Tibial artery (tissue), 4 donors: ENCODE measurements at regions not wholly inside any gene's neighbourhood (a gene's known extent, or its start where the extent isn't known, plus 50 kb on each side); places are given as distances from the start of the nearest gene placed in this dataset.

ENCODE experiments used
- DNase-seq, 2 donors: peaks; one replicate each; pipeline ENCODE4 v3.0.0-alpha.2; 2019
- H3K27ac ChIP-seq, 2 donors: fragments of 200-600 bp; sonication (generic) in 1 of 2; 1 replicate in 1 of 2; 2 replicates in 1 of 2; pipeline ENCODE4 v1.5.1; 2018 to 2019; ENCODE audit warnings: mild to moderate bottlenecking in 1 of 2
- H3K27me3 ChIP-seq, 2 donors: fragments of 200-600 bp; sonication (generic) in 1 of 2; one replicate each; pipeline versions ENCODE4 v1.5.1 to v1.6.0; 2016 to 2019
- H3K36me3 ChIP-seq, 3 donors: fragments of 200-600 bp; sonication (generic) in 2 of 3; one replicate each; pipeline ENCODE4 v1.5.1; 2016 to 2019; ENCODE audit warnings: mild to moderate bottlenecking in 2 of 3
- H3K4me1 ChIP-seq, 4 donors: fragments of 200-600 bp; sonication (generic) in 2 of 4; 1 replicate in 3 of 4; 2 replicates in 1 of 4; pipeline ENCODE4 v1.5.1; 2016 to 2019
- H3K4me3 ChIP-seq, 2 donors: fragments of 200-600 bp; sonication (generic) in 1 of 2; 1 replicate in 1 of 2; 2 replicates in 1 of 2; pipeline ENCODE4 v1.5.1; 2018 to 2019; ENCODE audit warnings: mild to moderate bottlenecking in 2 of 2
- H3K9me3 ChIP-seq, 3 donors: fragments of 200-600 bp; sonication (generic) in 1 of 3; one replicate each; pipeline ENCODE4 v1.5.1; 2016 to 2019
- CTCF ChIP-seq, 2 experiments: fragments of 200-600 bp in 1 of 2; fragments of 450-650 bp in 1 of 2; IDR thresholded peaks; one replicate each; pipeline ENCODE4 v1.5.1; 2017 to 2019; ENCODE audit warnings: antibody characterized with exemption in 2 of 2, mild to moderate bottlenecking in 1 of 2, moderate library complexity in 1 of 2
- intact Hi-C: fragments of 100-400 bp; cut with DNase I; formaldehyde crosslinking; loops from one replicate; pipeline ENCODE4 v1.15.0; 2023; ENCODE audit warnings: low total_unique reads

- Histone ChIP-seq H3K4me1 (no peaks in the 10 kb centered on the region), H3K4me3 (no peak overlapping the region), H3K27ac (no peak overlapping the region), H3K36me3 (no peaks in the 10 kb centered on the region), H3K27me3 (no peaks in the 10 kb centered on the region), H3K9me3 (peaks cover 3% of the 10 kb centered on the region in 3 donors)
- no peak for TF ChIP-seq CTCF (IDR thresholded peaks at IDR 0.05)
- intact Hi-C loops: no loop called here
- DNase-seq: no peak
Observed at GRCh38 chr3:110478377-110479054, 593.1 kb upstream of the NECTIN3 start.

GRCh38 chr3:110479731-110480130 is 591.9 kb upstream of the NECTIN3 start:
- Histone ChIP-seq H3K4me1 (no peaks in the 10 kb centered on the region), H3K36me3 (no peaks in the 10 kb centered on the region), H3K9me3 (peaks cover 3 to 5% (median 5%) of the 10 kb centered on the region in 3 donors), H3K27me3 (no peaks in the 10 kb centered on the region), H3K4me3 (no peak overlapping the region), H3K27ac (no peak overlapping the region)
- intact Hi-C loops: no loop called here
- no peak for DNase-seq
- TF ChIP-seq CTCF (IDR thresholded peaks at IDR 0.05): no peak

GRCh38 chr3:110485389-110485788 is 586.2 kb upstream of the NECTIN3 start:
- TF ChIP-seq CTCF (IDR thresholded peaks at IDR 0.05): no peak
- Histone ChIP-seq H3K27me3 (no peaks in the 10 kb centered on the region), H3K27ac (no peak overlapping the region), H3K36me3 (no peaks in the 10 kb centered on the region), H3K4me1 (no peaks in the 10 kb centered on the region), H3K4me3 (no peak overlapping the region), H3K9me3 (peaks cover 5 to 37% (median 22%) of the 10 kb centered on the region in 3 donors)
- no peak for DNase-seq
- intact Hi-C loops: no loop called here

- no peak overlapping the region for H3K27ac ChIP-seq
- H3K4me3 ChIP-seq: no peak overlapping the region
- intact Hi-C loops: no loop called here
- H3K36me3 ChIP-seq: no peaks in the 10 kb centered on the region
- no peaks in the 10 kb centered on the region for H3K4me1 ChIP-seq
- TF ChIP-seq CTCF (IDR thresholded peaks at IDR 0.05): no peak
- H3K9me3 ChIP-seq: peaks cover 5 to 35% (median 22%) of the 10 kb centered on the region in 3 donors
- DNase-seq: no peak
- no peaks in the 10 kb centered on the region for H3K27me3 ChIP-seq
Observed at GRCh38 chr3:110487840-110488239, 583.8 kb upstream of the NECTIN3 start.

- no peak for DNase-seq
- peaks cover 0 to 23% (median 17%) of the 10 kb centered on the region in 3 donors for H3K9me3 ChIP-seq
- no peaks in the 10 kb centered on the region for H3K36me3 ChIP-seq
- H3K27me3 ChIP-seq: no peaks in the 10 kb centered on the region
- TF ChIP-seq CTCF (IDR thresholded peaks at IDR 0.05): no peak
- H3K27ac ChIP-seq: no peak overlapping the region
- H3K4me1 ChIP-seq: no peaks in the 10 kb centered on the region
- intact Hi-C loops: no loop called here
- no peak overlapping the region for H3K4me3 ChIP-seq
Observed at GRCh38 chr3:110491413-110491812, 580.2 kb upstream of the NECTIN3 start.
